ENCODE measurements at regions not wholly inside any gene's neighbourhood (a gene's known extent, or its start where the extent isn't known, plus 50 kb on each side); places are given as distances from the start of the nearest gene placed in this dataset.

- Histone ChIP-seq H3K9me3 (ENCODE audit: control insufficient read depth in 1 of 2, insufficient read depth in 1 of 2, low read depth in 1 of 2, low read length in 2 of 2) (no peaks in the 10 kb centered on the region), H3K4me1 (ENCODE audit: control insufficient read depth in 1 of 2, insufficient read depth in 2 of 2, low read length in 2 of 2) (no peaks in the 10 kb centered on the region), H3K9ac (ENCODE audit: low read length) (no peak overlapping the region), H2AFZ (ENCODE audit: low read depth, low read length, poor library complexity, severe bottlenecking) (no peak overlapping the region), H3K4me2 (ENCODE audit: low read length) (no peak overlapping the region), H3K27ac (ENCODE audit: low read depth, low read length) (no peak overlapping the region), H3K36me3 (ENCODE audit: control insufficient read depth in 1 of 2, insufficient read depth in 2 of 2, low read length in 2 of 2) (no peaks in the 10 kb centered on the region), H3K4me3 (replicated peaks in 1 of 2; ENCODE audit: low read depth in 1 of 2, low read length in 2 of 2) (no peak overlapping the region), H3K27me3 (ENCODE audit: insufficient read depth, low read length) (0 out of 2 replicates have a peak, but pooled peaks cover 2% of the 10 kb centered on the region), H3K79me2 (ENCODE audit: insufficient read depth, low read length) (no peaks in the 10 kb centered on the region), H3K9me2 (ENCODE audit: insufficient read depth) (no peaks in the 10 kb centered on the region), H4K20me1 (ENCODE audit: insufficient read depth) (no peaks in the 10 kb centered on the region)
- ATAC-seq = no peak
- BruUV-seq (replicated peaks) = no TSS peak
- ChIA-PET POLR2A (no interaction called here), CTCF (no interaction called here), RAD21 (ENCODE audit: low non-redundant PET in 1 of 2, low total read pairs in 2 of 2, uncharacterized antibody in 2 of 2, unreplicated experiment in 2 of 2) (no interaction called here)
- intact Hi-C loops (cut with micrococcal nuclease) = no loop called here
- no peak for DNase-seq (ENCODE audit: low read depth, low spot score)
- no peak for TF ChIP-seq EZH2phosphoT487 (IDR thresholded peaks at IDR 0.05; ENCODE audit: borderline replicate concordance)
- TF ChIP-seq FOSL1 (IDR thresholded peaks at IDR 0.05; ENCODE audit: low read depth) = no peak
- no peak for TF ChIP-seq REST (IDR thresholded peaks at IDR 0.05; ENCODE audit: low read depth)
- no peak for TF ChIP-seq ATF3 (IDR thresholded peaks at IDR 0.05)
- no peak for TF ChIP-seq YY1 (IDR thresholded peaks at IDR 0.05; ENCODE audit: extremely low read depth, insufficient replicate concordance, low read depth, low read length)
- no peak for TF ChIP-seq SP1 (IDR thresholded peaks at IDR 0.05; ENCODE audit: low read depth)
- no peak for TF ChIP-seq ZBTB33 (IDR thresholded peaks at IDR 0.05; ENCODE audit: extremely low read depth, insufficient replicate concordance, low read length)
Measured at GRCh38 chr14:38761033-38761432, 342.0 kb downstream of the SEC23A start.

Data from HCT116 (cell line).